ENCODE measurements at regions not wholly inside any gene's neighbourhood (a gene's known extent, or its start where the extent isn't known, plus 50 kb on each side); places are given as distances from the start of the nearest gene placed in this dataset.

GRCh38 chr10:124165827-124166226 is 72.4 kb upstream of the CHST15 start:
- Mint-ChIP-seq H3K27ac (no peak overlapping the region), H3K4me3 (no peak overlapping the region), H3K9me3 (peaks cover 0 to 6% (median 0%) of the 10 kb centered on the region in 3 donors), H3K27me3 (peaks cover 9% of the 10 kb centered on the region), H3K4me1 (peaks cover 0 to 1% (median 0%) of the 10 kb centered on the region in 3 donors), H3K36me3 (peaks cover 4% of the 10 kb centered on the region)

- no peak overlapping the region for H3K27ac Mint-ChIP-seq
- H3K4me1 Mint-ChIP-seq = peaks cover 0 to 1% (median 0%) of the 10 kb centered on the region in 3 donors
- H3K4me3 Mint-ChIP-seq = no peak overlapping the region
- H3K9me3 Mint-ChIP-seq = peaks cover 0 to 6% (median 0%) of the 10 kb centered on the region in 3 donors
- H3K36me3 Mint-ChIP-seq = peaks cover 4% of the 10 kb centered on the region
- H3K27me3 Mint-ChIP-seq = peaks cover 9% of the 10 kb centered on the region
Measured at GRCh38 chr10:124165311-124165710, 71.9 kb upstream of the CHST15 start.

- H3K4me1 Mint-ChIP-seq = peaks cover 0 to 3% (median 1%) of the 10 kb centered on the region in 3 donors
- peaks cover 0 to 6% (median 0%) of the 10 kb centered on the region in 3 donors for H3K9me3 Mint-ChIP-seq
- H3K36me3 Mint-ChIP-seq = peaks cover 4% of the 10 kb centered on the region
- peaks cover 12% of the 10 kb centered on the region for H3K27me3 Mint-ChIP-seq
- no peak overlapping the region for H3K27ac Mint-ChIP-seq
- no peak overlapping the region for H3K4me3 Mint-ChIP-seq
Measured at GRCh38 chr10:124164264-124164663, 70.9 kb upstream of the CHST15 start.

GRCh38 chr10:124162774-124163354 is 69.5 kb upstream of the CHST15 start:
- peaks cover 0 to 6% (median 0%) of the 10 kb centered on the region in 3 donors for H3K9me3 Mint-ChIP-seq

GRCh38 chr10:124162136-124162535 is 68.7 kb upstream of the CHST15 start:
- peaks cover 0 to 6% (median 0%) of the 10 kb centered on the region in 3 donors for H3K9me3 Mint-ChIP-seq
- H3K4me1 Mint-ChIP-seq = peaks cover 0 to 4% (median 3%) of the 10 kb centered on the region in 3 donors
- no peak overlapping the region for H3K4me3 Mint-ChIP-seq
- no peak overlapping the region for H3K27ac Mint-ChIP-seq
- peaks cover 4% of the 10 kb centered on the region for H3K36me3 Mint-ChIP-seq
- peaks cover 12% of the 10 kb centered on the region for H3K27me3 Mint-ChIP-seq

More at GRCh38 chr10:124162774-124163354, 69.5 kb upstream of the CHST15 start:
- Mint-ChIP-seq H3K27ac (no peak overlapping the region), H3K4me1 (peaks cover 0 to 4% (median 2%) of the 10 kb centered on the region in 3 donors), H3K27me3 (peaks cover 12% of the 10 kb centered on the region), H3K36me3 (peaks cover 4% of the 10 kb centered on the region), H3K4me3 (no peak overlapping the region)

GRCh38 chr10:124161601-124162000 is 68.2 kb upstream of the CHST15 start:
- H3K4me1 Mint-ChIP-seq = peaks cover 0 to 4% (median 3%) of the 10 kb centered on the region in 3 donors
- no peak overlapping the region for H3K4me3 Mint-ChIP-seq
- H3K27me3 Mint-ChIP-seq = peaks cover 12% of the 10 kb centered on the region
- peaks cover 0 to 6% (median 0%) of the 10 kb centered on the region in 3 donors for H3K9me3 Mint-ChIP-seq
- H3K27ac Mint-ChIP-seq = no peak overlapping the region
- peaks cover 4% of the 10 kb centered on the region for H3K36me3 Mint-ChIP-seq

GRCh38 chr10:124160943-124161582 is 67.7 kb upstream of the CHST15 start:
- H3K36me3 Mint-ChIP-seq = peaks cover 4% of the 10 kb centered on the region
- H3K9me3 Mint-ChIP-seq = peaks cover 0 to 6% (median 0%) of the 10 kb centered on the region in 3 donors
- peaks cover 0 to 4% (median 3%) of the 10 kb centered on the region in 3 donors for H3K4me1 Mint-ChIP-seq
- no peak overlapping the region for H3K4me3 Mint-ChIP-seq
- peaks cover 12% of the 10 kb centered on the region for H3K27me3 Mint-ChIP-seq
- H3K27ac Mint-ChIP-seq = no peak overlapping the region

- Mint-ChIP-seq H3K4me1 (peaks cover 0 to 5% (median 4%) of the 10 kb centered on the region in 3 donors), H3K9me3 (peaks cover 0 to 2% (median 0%) of the 10 kb centered on the region in 3 donors), H3K4me3 (no peak overlapping the region)
Measured at GRCh38 chr10:124160176-124160575, 66.8 kb upstream of the CHST15 start.

GRCh38 chr10:124159153-124159552 is 65.8 kb upstream of the CHST15 start:
- H3K4me3 Mint-ChIP-seq = no peak overlapping the region
- peaks cover 0 to 2% (median 0%) of the 10 kb centered on the region in 3 donors for H3K9me3 Mint-ChIP-seq
- H3K27ac Mint-ChIP-seq = peak overlapping the region in 1 of 3 donors; percentile 57
- H3K27me3 Mint-ChIP-seq = peaks cover 10% of the 10 kb centered on the region
- no peaks in the 10 kb centered on the region for H3K36me3 Mint-ChIP-seq
- peaks cover 0 to 5% (median 4%) of the 10 kb centered on the region in 3 donors for H3K4me1 Mint-ChIP-seq

More at GRCh38 chr10:124160176-124160575, 66.8 kb upstream of the CHST15 start:
- H3K36me3 Mint-ChIP-seq = peaks cover under 1% of the 10 kb centered on the region
- peaks cover 10% of the 10 kb centered on the region for H3K27me3 Mint-ChIP-seq
- H3K27ac Mint-ChIP-seq = no peak overlapping the region

- Mint-ChIP-seq H3K9me3 (peaks cover 0 to 2% (median 0%) of the 10 kb centered on the region in 3 donors), H3K36me3 (no peaks in the 10 kb centered on the region), H3K4me3 (peak overlapping the region in 1 of 4 donors; percentile 55), H3K4me1 (peaks cover 0 to 5% (median 4%) of the 10 kb centered on the region in 3 donors), H3K27ac (peak overlapping the region in 1 of 3 donors; percentile 57), H3K27me3 (peaks cover 10% of the 10 kb centered on the region)
Measured at GRCh38 chr10:124158592-124158991, 65.2 kb upstream of the CHST15 start.

GRCh38 chr10:124157271-124157681 is 63.9 kb upstream of the CHST15 start:
- Mint-ChIP-seq H3K27ac (no peak overlapping the region), H3K4me1 (peaks cover 0 to 5% (median 4%) of the 10 kb centered on the region in 3 donors), H3K27me3 (peaks cover 11% of the 10 kb centered on the region), H3K36me3 (no peaks in the 10 kb centered on the region), H3K4me3 (no peak overlapping the region), H3K9me3 (peaks cover 0 to 2% (median 0%) of the 10 kb centered on the region in 3 donors)

- Mint-ChIP-seq H3K27ac (no peak overlapping the region), H3K9me3 (peaks cover 0 to 2% (median 0%) of the 10 kb centered on the region in 3 donors), H3K4me1 (peaks cover 0 to 5% (median 4%) of the 10 kb centered on the region in 3 donors), H3K4me3 (no peak overlapping the region), H3K36me3 (no peaks in the 10 kb centered on the region), H3K27me3 (peaks cover 9% of the 10 kb centered on the region)
Measured at GRCh38 chr10:124156524-124157260, 63.3 kb upstream of the CHST15 start.

GRCh38 chr10:124155781-124156435 is 62.5 kb upstream of the CHST15 start:
- no peaks in the 10 kb centered on the region for H3K36me3 Mint-ChIP-seq
- no peaks in the 10 kb centered on the region for H3K9me3 Mint-ChIP-seq
- H3K4me3 Mint-ChIP-seq = no peak overlapping the region
- H3K27me3 Mint-ChIP-seq = peaks cover 8% of the 10 kb centered on the region
- H3K27ac Mint-ChIP-seq = no peak overlapping the region
- H3K4me1 Mint-ChIP-seq = peaks cover 2 to 8% (median 4%) of the 10 kb centered on the region in 3 donors

GRCh38 chr10:124153023-124153826 is 59.8 kb upstream of the CHST15 start:
- Mint-ChIP-seq H3K27ac (no peak overlapping the region), H3K27me3 (peaks cover 5% of the 10 kb centered on the region), H3K4me3 (no peak overlapping the region), H3K9me3 (no peaks in the 10 kb centered on the region), H3K36me3 (no peaks in the 10 kb centered on the region), H3K4me1 (peaks cover 6 to 9% (median 9%) of the 10 kb centered on the region in 3 donors)
